SK-N-SH treated with all-trans-retinoic acid at 6 μM for 48 hours (cell line): ENCODE measurements at regions not wholly inside any gene's neighbourhood (a gene's known extent, or its start where the extent isn't known, plus 50 kb on each side); places are given as distances from the start of the nearest gene placed in this dataset.

ENCODE experiments used
- ARNTL ChIP-seq: fragments of 450-650 bp; formaldehyde crosslinking; IDR thresholded peaks from 2 replicates; pipeline ENCODE4 v1.5.0; 2020; ENCODE audit warnings: low read depth, mild to moderate bottlenecking, moderate library complexity, borderline replicate concordance
- CREB5 ChIP-seq: fragments of 250-450 bp; sonication (Bioruptor Pico); IDR thresholded peaks from 2 replicates; pipeline ENCODE4 v1.5.1; 2020; ENCODE audit warnings: low read depth, mild to moderate bottlenecking, moderate library complexity
- CSDC2 ChIP-seq: fragments of 250-450 bp; sonication (Bioruptor Pico); IDR thresholded peaks from 2 replicates; pipeline ENCODE4 v1.5.0; 2020; ENCODE audit warnings: mild to moderate bottlenecking, moderate library complexity
- OSR1 ChIP-seq: fragments of 250-450 bp; sonication (Bioruptor Pico); IDR thresholded peaks from 2 replicates; pipeline ENCODE4 v1.8.0; 2022; ENCODE audit warnings: moderate library complexity, mild to moderate bottlenecking, inconsistent platforms
- PATZ1 ChIP-seq: fragments of 250-450 bp; sonication (Bioruptor Pico); IDR thresholded peaks from 2 replicates; pipeline ENCODE4 v1.8.0; 2020; ENCODE audit warnings: mild to moderate bottlenecking, moderate library complexity, borderline replicate concordance
- POU6F1 ChIP-seq: fragments of 250-450 bp; sonication (Bioruptor Pico); IDR thresholded peaks from 2 replicates; pipeline ENCODE4 v1.8.0; 2021; ENCODE audit warnings: low read depth, mild to moderate bottlenecking, moderate library complexity, borderline replicate concordance
- PPARA ChIP-seq: fragments of 250-450 bp; sonication (Bioruptor Pico); IDR thresholded peaks from 2 replicates; pipeline ENCODE4 v1.5.0; 2020; ENCODE audit warnings: mild to moderate bottlenecking, borderline replicate concordance
- RARB ChIP-seq: fragments of 250-450 bp; sonication (Bioruptor Pico); IDR thresholded peaks from 2 replicates; pipeline ENCODE4 v1.8.0; 2021; ENCODE audit warnings: mild to moderate bottlenecking, moderate library complexity
- SNAI2 ChIP-seq: fragments of 250-450 bp; sonication (Bioruptor Pico); IDR thresholded peaks from 2 replicates; pipeline ENCODE4 v1.5.0; 2020; ENCODE audit warnings: mild to moderate bottlenecking, moderate library complexity
- TSHZ2 ChIP-seq: fragments of 250-450 bp; sonication (Bioruptor Pico); IDR thresholded peaks from 2 replicates; pipeline ENCODE4 v1.5.0; 2020; ENCODE audit warnings: mild to moderate bottlenecking, moderate library complexity
- ZFP30 ChIP-seq: fragments of 450-650 bp; formaldehyde crosslinking; IDR thresholded peaks from 2 replicates; pipeline ENCODE4 v1.5.0; 2022; ENCODE audit warnings: mild to moderate bottlenecking, moderate library complexity

DNA sequence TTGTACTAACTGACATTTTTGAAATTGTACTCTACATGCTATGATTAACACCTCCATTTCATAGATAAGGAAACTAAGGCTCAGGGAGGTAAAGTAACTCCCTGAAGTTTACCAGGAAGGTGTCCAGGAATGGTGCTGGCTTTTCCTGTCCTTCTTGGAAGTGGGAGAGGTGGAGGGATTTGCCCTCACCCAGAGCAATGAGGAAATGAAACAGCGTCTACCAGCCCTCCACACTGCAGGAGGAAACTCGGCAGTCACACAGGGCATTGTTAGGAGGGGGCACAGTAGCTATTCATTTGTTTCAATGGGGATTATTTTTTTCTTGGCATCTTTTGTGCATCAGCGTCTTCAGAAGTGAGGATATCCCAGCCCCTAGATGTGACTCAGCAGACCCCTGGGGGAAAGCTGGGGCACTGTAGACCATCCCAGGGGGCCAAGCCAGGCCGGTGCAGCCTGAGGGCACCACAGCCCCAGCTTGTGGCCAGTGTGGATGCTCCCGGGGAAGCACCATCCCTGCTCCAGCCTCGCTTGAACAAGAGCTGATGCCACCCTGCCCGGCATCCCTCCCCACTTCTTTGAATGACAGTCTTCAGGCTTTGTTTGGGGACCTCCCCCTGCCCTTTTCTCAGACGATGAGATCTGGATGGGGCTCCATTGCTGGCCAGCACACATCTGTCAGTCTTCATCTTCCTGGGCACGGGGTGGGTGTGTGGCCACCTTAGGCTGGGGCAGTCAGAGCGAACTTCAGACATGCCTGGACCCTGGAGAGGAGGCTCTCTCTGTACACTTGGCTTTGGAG, 224.4 kb upstream of the PMEPA1 start:
- no peak for TF ChIP-seq CSDC2 (CRISPR knock-in tag)
- TF ChIP-seq PPARA (CRISPR knock-in tag) = no peak
- no peak for TF ChIP-seq CREB5
- no peak for TF ChIP-seq RARB (CRISPR knock-in tag)
- no peak for TF ChIP-seq POU6F1 (CRISPR knock-in tag)
- no peak for TF ChIP-seq PATZ1 (CRISPR knock-in tag)
- TF ChIP-seq OSR1 (CRISPR knock-in tag) = no peak
- TF ChIP-seq ARNTL (CRISPR knock-in tag) = no peak
- TF ChIP-seq ZFP30 (CRISPR knock-in tag) = no peak
- no peak for TF ChIP-seq SNAI2
- no peak for TF ChIP-seq TSHZ2 (CRISPR knock-in tag)
